GM21447 (cell line): ENCODE measurements at regions not wholly inside any gene's neighbourhood (a gene's known extent, or its start where the extent isn't known, plus 50 kb on each side); places are given as distances from the start of the nearest gene placed in this dataset.

Experiments used
- ATAC-seq: cut with Tn5 transposase; IDR thresholded peaks from one replicate; pipeline ENCODE4 v1.9.1; 2021; ENCODE audit not compliant: unreplicated experiment

GRCh38 chr22:49607821-49608220 lies 219.9 kb downstream of the BRD1 start:
- ATAC-seq, result no peak

GRCh38 chr22:49606562-49607290 lies 220.9 kb downstream of the BRD1 start:
- ATAC-seq, result no peak

DNA sequence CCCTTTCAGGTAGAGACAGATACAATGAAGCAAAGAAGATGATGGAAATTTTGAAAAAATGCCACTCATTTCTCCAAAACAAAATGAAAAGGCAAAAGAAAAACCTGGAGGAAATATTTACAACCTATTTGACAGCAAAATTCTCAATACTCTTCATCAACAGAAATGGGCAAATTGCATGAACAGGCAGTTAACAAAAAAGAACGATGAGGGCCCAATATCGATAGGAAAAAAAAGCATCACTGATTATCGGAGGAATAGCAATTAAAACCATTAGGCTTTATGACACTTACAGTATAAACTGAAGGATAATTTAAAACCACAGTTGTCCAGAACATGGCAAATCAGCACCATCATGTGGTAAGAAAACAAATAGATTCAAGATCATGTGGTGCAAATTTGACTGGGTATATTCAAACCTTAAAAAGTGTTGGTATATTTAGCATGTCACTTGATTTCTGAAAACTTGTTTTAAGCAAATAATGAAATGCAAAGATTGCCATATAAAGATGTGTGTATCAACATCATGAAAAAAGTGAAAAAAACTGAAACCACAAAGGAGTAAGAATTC lies 222.9 kb downstream of the BRD1 start:
- no peak for ATAC-seq

DNA sequence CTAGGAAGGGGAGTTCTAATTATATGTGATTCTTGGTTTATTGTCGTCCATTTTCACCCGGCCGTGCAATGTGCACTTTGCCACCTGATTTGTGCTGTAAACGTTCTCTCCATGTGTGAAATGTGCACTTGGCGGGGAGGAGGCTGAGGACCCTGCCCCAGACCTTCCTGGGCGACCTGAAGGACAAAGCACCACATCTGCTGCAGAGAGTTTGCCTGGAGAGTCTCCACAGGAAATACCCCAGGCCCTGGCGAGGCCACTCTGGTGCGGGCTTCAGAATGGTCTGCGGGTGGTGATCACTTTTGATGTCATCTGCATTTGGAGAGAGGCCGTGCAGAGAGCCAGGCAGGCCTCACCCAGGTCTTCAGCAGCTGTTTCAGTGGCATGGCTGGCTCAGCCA lies 224.7 kb downstream of the BRD1 start:
- no peak for ATAC-seq

- no peak for ATAC-seq
Measured at GRCh38 chr22:49602481-49602880, 225.2 kb downstream of the BRD1 start.

- ATAC-seq, result no peak
Measured at GRCh38 chr22:49601614-49602321, 225.9 kb downstream of the BRD1 start.

GRCh38 chr22:49600891-49601431 lies 226.7 kb downstream of the BRD1 start:
- no peak for ATAC-seq

GRCh38 chr22:49600468-49600867 lies 227.2 kb downstream of the BRD1 start:
- ATAC-seq, result no peak

- no peak for ATAC-seq
Measured at GRCh38 chr22:49599691-49600455, 227.8 kb downstream of the BRD1 start.

DNA sequence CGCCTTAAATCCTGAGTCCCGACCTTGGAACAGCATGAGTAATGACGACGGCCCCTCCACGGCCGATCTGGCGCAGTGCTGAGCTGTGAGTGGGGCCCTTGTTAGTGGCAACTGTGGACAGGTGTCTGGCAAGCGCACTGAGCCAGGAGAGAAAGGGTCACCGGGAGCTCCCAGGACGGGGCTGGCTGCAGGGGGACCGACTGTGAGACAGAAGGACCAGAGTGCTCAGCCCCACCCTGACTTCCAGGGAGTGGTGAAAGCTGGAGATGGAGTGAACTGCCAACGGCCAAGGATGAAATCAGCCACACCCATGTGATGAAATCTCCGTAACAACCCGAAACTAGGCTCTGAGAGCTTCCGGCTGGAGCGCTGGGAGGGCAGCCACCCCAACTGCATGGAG lies 228.6 kb downstream of the BRD1 start:
- ATAC-seq, result no peak

DNA sequence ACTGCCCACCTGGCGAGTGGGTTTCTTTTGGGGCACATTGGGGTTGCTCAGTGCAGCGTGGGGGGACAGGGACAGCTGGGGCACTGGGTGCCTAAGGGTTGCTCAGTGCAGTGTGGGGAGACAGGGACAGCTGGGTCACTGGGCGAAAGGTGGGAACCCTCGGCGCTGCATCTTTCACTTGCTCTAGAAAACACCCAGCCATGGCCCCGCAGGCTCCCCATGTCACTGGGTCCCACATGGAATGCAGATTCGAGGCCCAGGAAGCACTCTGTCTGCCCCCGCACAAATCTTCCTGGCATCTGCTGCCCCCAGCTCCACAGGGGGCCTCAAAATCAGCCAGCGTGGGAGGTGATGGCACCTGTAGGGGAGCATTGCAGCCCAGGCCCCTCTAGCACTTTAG lies 229.3 kb downstream of the BRD1 start:
- ATAC-seq, result no peak

DNA sequence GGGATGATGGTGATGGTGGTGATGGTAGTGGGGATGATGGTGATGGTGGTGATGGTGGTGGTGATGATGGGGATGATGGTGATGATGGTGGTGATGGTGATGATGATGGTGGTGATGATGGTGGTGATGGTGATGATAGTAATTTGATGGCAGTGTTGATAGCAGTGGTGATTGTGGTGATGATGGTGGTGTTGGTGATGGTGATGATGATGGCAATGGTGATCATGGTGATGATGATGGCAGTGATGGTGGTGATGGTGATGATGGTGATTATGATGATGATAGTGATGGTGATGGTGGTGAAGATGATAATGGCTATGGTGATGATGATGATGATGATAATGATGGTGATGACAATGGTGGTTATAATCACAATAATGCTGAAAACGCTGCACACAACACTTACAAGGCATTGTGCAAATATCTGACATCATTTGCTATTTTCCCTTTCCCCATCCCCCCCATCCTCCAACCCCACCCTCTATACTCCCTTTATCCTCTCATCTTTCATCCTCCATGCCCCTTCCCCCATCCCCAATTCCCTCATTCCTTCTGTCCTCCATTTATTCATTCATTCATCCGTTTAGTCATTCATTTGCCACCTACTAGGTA lies 230.1 kb downstream of the BRD1 start:
- ATAC-seq, result no peak

GRCh38 chr22:49595465-49596078 lies 232.1 kb downstream of the BRD1 start:
- ATAC-seq, result no peak

DNA sequence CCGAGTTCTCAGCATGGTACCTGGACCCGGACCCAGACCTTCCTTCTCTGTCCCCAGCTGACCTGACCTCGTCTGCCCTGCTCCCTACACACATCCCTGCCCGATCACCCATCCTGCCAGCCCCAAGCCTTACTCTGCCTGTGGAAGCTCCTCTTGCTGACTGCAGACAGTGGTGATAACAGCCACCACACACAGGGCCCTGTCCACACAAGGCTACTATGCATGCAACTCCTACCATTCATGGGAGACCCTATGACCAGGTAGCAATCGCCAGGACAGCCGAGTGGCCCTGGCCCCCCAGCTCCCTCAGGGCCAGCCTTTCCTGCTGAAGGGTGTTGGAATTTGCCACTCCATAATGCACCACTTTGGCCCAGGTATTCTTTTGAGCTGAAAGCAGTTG lies 233.6 kb downstream of the BRD1 start:
- no peak for ATAC-seq

DNA sequence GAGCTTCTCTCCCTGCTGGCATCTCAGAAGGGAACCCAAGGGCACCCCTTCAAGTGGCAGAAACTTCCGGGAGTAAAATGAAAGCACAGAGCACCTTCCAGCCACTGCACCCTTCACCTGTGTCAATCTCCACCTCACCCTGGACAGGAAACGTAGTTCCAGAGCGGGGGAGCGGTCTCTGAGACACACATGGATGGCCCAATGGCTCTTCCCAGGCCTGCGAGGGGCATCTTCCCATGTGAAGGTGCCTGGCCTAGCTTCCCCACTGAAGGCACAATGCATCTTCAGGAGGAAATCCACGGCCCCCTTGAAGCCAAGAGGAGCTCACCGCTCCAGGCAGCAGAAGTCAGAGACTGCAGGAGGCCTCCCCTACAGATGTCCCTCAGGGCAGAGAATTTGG lies 234.2 kb downstream of the BRD1 start:
- no peak for ATAC-seq

DNA sequence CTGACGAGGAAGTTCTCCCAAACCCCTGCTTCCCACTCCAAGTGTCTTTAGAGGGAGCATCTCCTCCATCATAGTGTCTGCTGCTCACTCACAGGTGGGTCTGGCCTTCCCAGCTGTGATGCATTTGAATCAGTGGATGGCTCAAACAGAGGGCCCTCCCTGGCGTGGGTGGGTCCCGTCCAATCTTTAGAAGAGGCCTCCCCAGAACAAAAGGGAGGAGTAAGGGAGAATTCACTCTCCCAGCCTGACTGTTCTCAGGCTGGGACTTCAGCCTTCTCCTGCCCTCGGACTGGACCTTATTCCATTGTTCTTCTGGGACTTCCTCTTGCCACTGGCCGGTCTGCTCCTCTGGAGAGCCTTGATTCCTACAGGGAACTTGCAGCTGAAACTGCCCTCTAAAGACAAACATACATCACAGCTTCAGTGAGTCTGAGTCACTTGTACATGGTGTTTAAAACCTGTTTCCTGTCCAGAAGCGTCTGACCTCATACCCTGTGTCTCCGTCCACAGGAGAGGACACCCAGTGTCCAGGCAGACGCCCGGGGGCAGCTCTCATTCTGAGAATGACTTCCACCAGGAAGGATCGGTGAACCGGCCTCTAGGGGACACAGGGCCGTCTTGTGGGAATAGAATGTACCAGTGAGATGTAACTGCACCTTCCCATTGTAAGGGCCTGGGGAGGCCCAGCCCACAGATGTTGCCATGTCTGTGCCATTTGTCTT lies 234.7 kb downstream of the BRD1 start:
- no peak for ATAC-seq

GRCh38 chr22:49590851-49591445 lies 236.7 kb downstream of the BRD1 start:
- no peak for ATAC-seq

- no peak for ATAC-seq
Measured at GRCh38 chr22:49590381-49590780, 237.3 kb downstream of the BRD1 start.

DNA sequence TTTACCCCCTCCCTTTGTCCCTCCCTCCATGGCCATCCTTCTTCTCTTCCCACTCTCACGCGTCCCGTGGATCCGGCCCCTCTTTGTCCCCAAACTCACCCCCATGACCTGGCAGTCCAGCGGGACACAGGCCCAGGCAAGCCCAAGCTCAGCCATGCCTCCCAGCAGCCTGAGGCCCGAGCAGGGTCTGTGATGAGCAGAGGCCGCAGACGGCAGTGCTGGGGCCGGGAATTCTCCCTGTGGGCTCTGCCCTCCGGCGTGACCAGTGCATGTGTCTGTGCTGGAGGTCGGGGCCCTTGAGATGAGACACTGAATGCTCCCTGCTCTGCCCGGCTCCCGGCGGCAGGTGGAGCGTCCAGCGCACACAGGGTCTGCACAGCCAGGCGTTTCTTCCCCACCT lies 237.9 kb downstream of the BRD1 start:
- ATAC-seq, result no peak
